Neural progenitor cell (in vitro differentiated cells): ENCODE measurements at regions not wholly inside any gene's neighbourhood (a gene's known extent, or its start where the extent isn't known, plus 50 kb on each side); places are given as distances from the start of the nearest gene placed in this dataset.

Source experiments
- DNase-seq: peaks from one replicate; pipeline ENCODE4 v3.0.0-alpha.2; 2016; ENCODE audit warnings: low spot score
- H2AFZ ChIP-seq: fragments of 200-600 bp; sonication (generic); replicated peaks from 2 replicates; pipeline ENCODE4 v1.6.1; 2016; ENCODE audit warnings: antibody characterized with exemption
- H3F3A ChIP-seq: fragments of 200-600 bp; sonication (generic); 2 replicates; pipeline ENCODE4 v1.6.1; 2016; ENCODE audit warnings: antibody characterized with exemption, low read depth
- H3K27ac ChIP-seq: fragments of 200-600 bp; sonication (generic); 2 replicates; pipeline ENCODE4 v1.5.1; 2016; ENCODE audit warnings: mild to moderate bottlenecking
- H3K27me3 ChIP-seq: fragments of 200-600 bp; sonication (generic); 2 replicates; pipeline ENCODE4 v1.6.1; 2016; ENCODE audit warnings: mild to moderate bottlenecking, moderate library complexity
- H3K36me3 ChIP-seq: fragments of 200-600 bp; sonication (generic); 2 replicates; pipeline ENCODE4 v1.5.1; 2016
- H3K4me1 ChIP-seq: fragments of 200-600 bp; sonication (generic); 2 replicates; pipeline ENCODE4 v1.6.1; 2016; ENCODE audit warnings: mixed run types
- H3K4me2 ChIP-seq: fragments of 200-600 bp; sonication (generic); 2 replicates; pipeline ENCODE4 v1.6.1; 2016
- H3K4me3 ChIP-seq: fragments of 200-600 bp; sonication (generic); 2 replicates; pipeline ENCODE4 v1.5.1; 2016
- H3K79me2 ChIP-seq: fragments of 200-600 bp; sonication (generic); 2 replicates; pipeline ENCODE4 v1.6.1; 2016; ENCODE audit warnings: low read depth
- H3K9ac ChIP-seq: fragments of 200-600 bp; sonication (generic); 2 replicates; pipeline ENCODE4 v1.6.1; 2016
- H3K9me3 ChIP-seq: fragments of 200-600 bp; sonication (generic); 2 replicates; pipeline ENCODE4 v1.5.1; 2016; ENCODE audit warnings: low read depth
- H4K20me1 ChIP-seq: fragments of 200-600 bp; sonication (generic); 2 replicates; pipeline ENCODE4 v1.6.1; 2016; ENCODE audit warnings: low read depth
- H3K27ac Mint-ChIP-seq: 3 replicates; pipeline ENCODE4 v1.8.0; 2021; ENCODE audit warnings: mixed read lengths
- H3K27me3 Mint-ChIP-seq: 2 replicates; pipeline ENCODE4 v1.8.0; 2022; ENCODE audit warnings: low read depth, mild to moderate bottlenecking, inconsistent platforms, moderate library complexity, mixed read lengths; ENCODE audit not compliant: insufficient read depth
- H3K36me3 Mint-ChIP-seq: 3 replicates; pipeline ENCODE4 v1.8.0; 2021; ENCODE audit warnings: mixed read lengths
- H3K4me1 Mint-ChIP-seq: 3 replicates; pipeline ENCODE4 v1.8.0; 2021; ENCODE audit warnings: mixed read lengths
- H3K4me3 Mint-ChIP-seq: 3 replicates; pipeline ENCODE4 v1.8.0; 2021; ENCODE audit warnings: mild to moderate bottlenecking, moderate library complexity, mixed read lengths
- H3K9me3 Mint-ChIP-seq: 3 replicates; pipeline ENCODE4 v1.8.0; 2020; ENCODE audit warnings: mixed read lengths
- EZH2 ChIP-seq: fragments of 200-600 bp; sonication (generic); IDR thresholded peaks from 2 replicates; pipeline ENCODE4 v1.6.1; 2017; ENCODE audit warnings: antibody characterized with exemption, mild to moderate bottlenecking, moderate library complexity
- EZH2phosphoT487 ChIP-seq: fragments of 200-600 bp; sonication (generic); IDR thresholded peaks from 2 replicates; pipeline ENCODE4 v1.6.1; 2017; ENCODE audit warnings: antibody characterized with exemption
- TF ChIP-seq, protein P1 (sequence below): fragments of 200-600 bp; sonication (generic); IDR thresholded peaks from 2 replicates; pipeline ENCODE4 v1.5.1; 2017; ENCODE audit warnings: antibody characterized with exemption, mild to moderate bottlenecking

DNA sequence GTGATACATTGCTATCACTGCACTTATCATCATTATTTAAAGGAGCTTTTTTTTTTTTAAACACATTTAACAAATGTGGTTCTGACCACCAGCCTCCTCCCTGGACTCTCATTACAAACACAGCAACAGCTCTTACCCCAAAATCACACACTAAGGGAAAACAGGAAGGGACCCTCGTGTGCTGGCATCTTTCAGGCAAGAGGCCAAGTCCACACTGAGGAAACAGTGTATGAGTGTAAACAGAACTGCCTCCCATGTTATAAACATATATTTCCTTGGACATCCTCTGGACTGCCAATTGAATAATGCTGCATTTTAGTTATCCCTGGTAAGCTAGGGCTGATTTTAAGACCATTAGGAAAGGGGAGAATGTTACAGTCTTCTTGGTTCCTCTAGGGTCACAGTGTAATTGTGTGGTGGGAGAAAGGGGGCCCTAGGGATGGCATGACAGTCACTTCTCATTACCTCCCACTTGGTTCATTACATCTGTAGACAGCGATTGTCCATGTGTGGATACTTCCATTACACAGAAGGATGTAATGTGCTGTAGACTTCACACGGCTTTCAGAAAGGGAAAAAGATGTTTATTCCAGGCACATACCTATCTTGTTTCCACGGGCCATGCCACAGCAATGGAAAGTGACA is 244.6 kb upstream of the TET2 start:
- no peak overlapping the region for H3K27ac Mint-ChIP-seq

DNA sequence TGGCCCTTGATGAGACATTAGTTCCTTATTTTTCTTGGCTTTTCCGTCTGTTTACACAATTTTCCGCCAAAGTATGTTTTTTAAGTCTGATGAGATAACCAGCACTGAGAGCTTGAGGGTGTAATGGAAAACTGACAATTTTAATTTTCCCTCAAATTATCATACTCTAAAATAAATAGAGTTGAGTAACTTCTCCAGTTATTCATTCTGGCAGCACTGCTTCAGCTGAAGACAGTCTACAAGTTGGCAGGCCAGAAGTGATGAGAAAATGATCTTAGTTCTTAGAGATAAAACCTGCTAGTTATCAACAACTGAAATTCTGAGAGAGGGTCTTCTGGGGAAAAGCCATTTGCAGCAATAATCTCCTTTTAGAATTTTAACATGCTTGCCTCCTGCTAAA is 241.6 kb upstream of the TET2 start:
- Mint-ChIP-seq H3K36me3 (no peaks in the 10 kb centered on the region), H3K4me3 (no peak overlapping the region), H3K4me1 (peaks cover 4% of the 10 kb centered on the region), H3K27me3 (peaks cover 6% of the 10 kb centered on the region), H3K27ac (peak overlapping the region; percentile 80), H3K9me3 (no peaks in the 10 kb centered on the region)
- H3K27ac ChIP-seq, result no peak overlapping the region
- DNase-seq, result no peak
- no peaks in the 10 kb centered on the region for H4K20me1 ChIP-seq
- no peak overlapping the region for H3K9ac ChIP-seq
- no peaks in the 10 kb centered on the region for H3K9me3 ChIP-seq
- H3K27me3 ChIP-seq, result peaks cover 44% of the 10 kb centered on the region
- no peaks in the 10 kb centered on the region for H3K36me3 ChIP-seq
- peaks cover 10% of the 10 kb centered on the region for H3K4me1 ChIP-seq
- no peak overlapping the region for H3K4me2 ChIP-seq
- no peak overlapping the region for H3K4me3 ChIP-seq
- H3K79me2 ChIP-seq, result no peaks in the 10 kb centered on the region
- no peaks in the 10 kb centered on the region for H3F3A ChIP-seq
- TF ChIP-seq EZH2, result no peak
- no peak for TF ChIP-seq EZH2phosphoT487
- TF ChIP-seq, protein P1, sequence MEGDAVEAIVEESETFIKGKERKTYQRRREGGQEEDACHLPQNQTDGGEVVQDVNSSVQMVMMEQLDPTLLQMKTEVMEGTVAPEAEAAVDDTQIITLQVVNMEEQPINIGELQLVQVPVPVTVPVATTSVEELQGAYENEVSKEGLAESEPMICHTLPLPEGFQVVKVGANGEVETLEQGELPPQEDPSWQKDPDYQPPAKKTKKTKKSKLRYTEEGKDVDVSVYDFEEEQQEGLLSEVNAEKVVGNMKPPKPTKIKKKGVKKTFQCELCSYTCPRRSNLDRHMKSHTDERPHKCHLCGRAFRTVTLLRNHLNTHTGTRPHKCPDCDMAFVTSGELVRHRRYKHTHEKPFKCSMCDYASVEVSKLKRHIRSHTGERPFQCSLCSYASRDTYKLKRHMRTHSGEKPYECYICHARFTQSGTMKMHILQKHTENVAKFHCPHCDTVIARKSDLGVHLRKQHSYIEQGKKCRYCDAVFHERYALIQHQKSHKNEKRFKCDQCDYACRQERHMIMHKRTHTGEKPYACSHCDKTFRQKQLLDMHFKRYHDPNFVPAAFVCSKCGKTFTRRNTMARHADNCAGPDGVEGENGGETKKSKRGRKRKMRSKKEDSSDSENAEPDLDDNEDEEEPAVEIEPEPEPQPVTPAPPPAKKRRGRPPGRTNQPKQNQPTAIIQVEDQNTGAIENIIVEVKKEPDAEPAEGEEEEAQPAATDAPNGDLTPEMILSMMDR, result no peak
- no peak overlapping the region for H2AFZ ChIP-seq

More for the DNA sequence above, 244.6 kb upstream of the TET2 start:
- H3K9me3 Mint-ChIP-seq, result peaks cover 5% of the 10 kb centered on the region
- no peaks in the 10 kb centered on the region for H3K36me3 ChIP-seq
- DNase-seq, result no peak
- no peak for TF ChIP-seq EZH2phosphoT487
- TF ChIP-seq EZH2, result no peak
- TF ChIP-seq, protein P1, result no peak
- no peaks in the 10 kb centered on the region for H3K9me3 ChIP-seq
- H3K4me3 ChIP-seq, result no peak overlapping the region
- peaks cover 4% of the 10 kb centered on the region for H3K4me1 Mint-ChIP-seq
- H3K27me3 ChIP-seq, result peaks cover 16% of the 10 kb centered on the region
- H3K79me2 ChIP-seq, result no peaks in the 10 kb centered on the region
- H3F3A ChIP-seq, result no peaks in the 10 kb centered on the region
- no peak overlapping the region for H3K4me3 Mint-ChIP-seq
- H3K9ac ChIP-seq, result no peak overlapping the region
- no peaks in the 10 kb centered on the region for H4K20me1 ChIP-seq
- no peak overlapping the region for H3K4me2 ChIP-seq
- H3K27ac ChIP-seq, result no peak overlapping the region
- H3K36me3 Mint-ChIP-seq, result no peaks in the 10 kb centered on the region
- H3K27me3 Mint-ChIP-seq, result peaks cover 6% of the 10 kb centered on the region
- peak overlapping the region; percentile 73 for H2AFZ ChIP-seq
- H3K4me1 ChIP-seq, result peaks cover 10% of the 10 kb centered on the region

DNA sequence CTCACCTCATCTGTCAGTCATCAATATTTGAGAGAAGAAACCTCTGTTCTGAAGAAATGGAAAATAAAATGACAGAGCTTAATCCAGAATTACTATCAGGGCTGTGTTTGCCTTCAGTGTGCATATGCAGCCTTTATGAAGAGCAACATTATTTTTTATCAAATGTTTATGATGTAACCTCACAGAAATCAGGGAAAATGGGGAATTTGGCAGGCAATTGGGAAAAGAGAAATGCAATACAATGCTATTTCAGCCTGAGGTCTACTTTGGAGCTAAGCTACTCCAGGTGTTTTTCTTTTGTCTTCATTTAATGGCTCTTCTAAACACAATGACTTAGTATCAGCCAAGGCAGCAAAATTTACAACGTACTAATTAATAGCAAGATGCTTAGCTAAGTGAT is 241.1 kb upstream of the TET2 start:
- Histone ChIP-seq H3K4me2 (no peak overlapping the region), H3K27me3 (peaks cover 49% of the 10 kb centered on the region), H3K4me3 (no peak overlapping the region), H3K79me2 (no peaks in the 10 kb centered on the region), H2AFZ (no peak overlapping the region), H3F3A (no peaks in the 10 kb centered on the region), H4K20me1 (no peaks in the 10 kb centered on the region), H3K4me1 (peaks cover 10% of the 10 kb centered on the region), H3K36me3 (no peaks in the 10 kb centered on the region), H3K27ac (no peak overlapping the region), H3K9me3 (no peaks in the 10 kb centered on the region), H3K9ac (no peak overlapping the region)
- peaks cover 6% of the 10 kb centered on the region for H3K27me3 Mint-ChIP-seq
- H3K27ac Mint-ChIP-seq, result no peak overlapping the region
- H3K4me1 Mint-ChIP-seq, result peaks cover 4% of the 10 kb centered on the region
- H3K4me3 Mint-ChIP-seq, result no peak overlapping the region
- no peaks in the 10 kb centered on the region for H3K9me3 Mint-ChIP-seq
- no peak for DNase-seq
- no peaks in the 10 kb centered on the region for H3K36me3 Mint-ChIP-seq
- TF ChIP-seq EZH2phosphoT487, result no peak
- no peak for TF ChIP-seq EZH2
- TF ChIP-seq, protein P1, result no peak
